GM23338 (cell line): ENCODE measurements at regions not wholly inside any gene's neighbourhood (a gene's known extent, or its start where the extent isn't known, plus 50 kb on each side); places are given as distances from the start of the nearest gene placed in this dataset.

ENCODE experiments used
- ATAC-seq: fragments of 200-7000 bp; cut with Tn5 transposase; 3 replicates; pipeline ENCODE4 v1.9.1; 2020
- DNase-seq: peaks from one replicate; pipeline ENCODE4 v3.0.0-alpha.2; 2015; ENCODE audit warnings: low spot score
- H2AFZ ChIP-seq: fragments of 200-600 bp; sonication (generic); 2 replicates; pipeline ENCODE4 v1.8.0; 2016; ENCODE audit warnings: antibody characterized with exemption, mild to moderate bottlenecking, moderate library complexity
- H3F3A ChIP-seq: fragments of 200-600 bp; sonication (generic); replicated peaks from 2 replicates; pipeline ENCODE4 v1.8.0; 2017; ENCODE audit warnings: antibody characterized with exemption, mixed run types, low read depth
- H3K27ac ChIP-seq: fragments of 200-600 bp; sonication (generic); 2 replicates; pipeline ENCODE4 v1.6.1; 2016; ENCODE audit warnings: low read depth
- H3K27me3 ChIP-seq: fragments of 200-600 bp; sonication (generic); 2 replicates; pipeline ENCODE4 v1.8.0; 2016; ENCODE audit warnings: mild to moderate bottlenecking, mixed run types, moderate library complexity; ENCODE audit not compliant: insufficient read depth
- H3K36me3 ChIP-seq: fragments of 200-600 bp; sonication (generic); 2 replicates; pipeline ENCODE4 v1.8.0; 2016; ENCODE audit warnings: mild to moderate bottlenecking; ENCODE audit not compliant: insufficient read depth
- H3K4me1 ChIP-seq: fragments of 200-600 bp; sonication (generic); 2 replicates; pipeline ENCODE4 v1.8.0; 2016; ENCODE audit warnings: mild to moderate bottlenecking, moderate library complexity; ENCODE audit not compliant: insufficient read depth
- H3K4me2 ChIP-seq: fragments of 200-600 bp; sonication (generic); 2 replicates; pipeline ENCODE4 v1.7.1; 2017; ENCODE audit warnings: mixed run types
- H3K4me3 ChIP-seq: fragments of 200-600 bp; sonication (generic); 2 replicates; pipeline ENCODE4 v1.6.1; 2016; ENCODE audit warnings: mixed run types
- H3K79me2 ChIP-seq: fragments of 200-600 bp; sonication (generic); replicated peaks from 2 replicates; pipeline ENCODE4 v1.8.0; 2017; ENCODE audit warnings: mild to moderate bottlenecking; ENCODE audit not compliant: insufficient read depth
- H3K9me2 ChIP-seq: fragments of 200-600 bp; sonication (generic); 2 replicates; pipeline ENCODE4 v1.8.0; 2017; ENCODE audit not compliant: insufficient read depth
- H4K20me1 ChIP-seq: fragments of 200-600 bp; sonication (generic); replicated peaks from 2 replicates; pipeline ENCODE4 v1.8.0; 2017; ENCODE audit warnings: mild to moderate bottlenecking; ENCODE audit not compliant: insufficient read depth
- H3K27ac Mint-ChIP-seq: 2 replicates; pipeline ENCODE4 v1.8.0; 2020; ENCODE audit warnings: inconsistent platforms, mild to moderate bottlenecking, moderate library complexity, mixed read lengths
- H3K27me3 Mint-ChIP-seq: 3 replicates; pipeline ENCODE4 v1.8.0; 2022; ENCODE audit warnings: low read depth, mild to moderate bottlenecking, moderate library complexity, mixed read lengths, inconsistent platforms; ENCODE audit not compliant: insufficient read depth, poor library complexity
- H3K36me3 Mint-ChIP-seq: 3 replicates; pipeline ENCODE4 v1.8.0; 2021; ENCODE audit warnings: low read depth, mild to moderate bottlenecking, inconsistent platforms, moderate library complexity, mixed read lengths
- H3K4me1 Mint-ChIP-seq: 3 replicates; pipeline ENCODE4 v1.8.0; 2020; ENCODE audit warnings: mild to moderate bottlenecking, inconsistent platforms, mixed read lengths
- H3K4me3 Mint-ChIP-seq: 3 replicates; pipeline ENCODE4 v1.8.0; 2021; ENCODE audit warnings: moderate library complexity, mild to moderate bottlenecking, inconsistent platforms, mixed read lengths
- H3K9me3 Mint-ChIP-seq: 3 replicates; pipeline ENCODE4 v1.8.0; 2020; ENCODE audit warnings: moderate library complexity, mild to moderate bottlenecking, inconsistent platforms, mixed read lengths
- CREB1 ChIP-seq: fragments of 250-450 bp; sonication (Bioruptor Pico); IDR thresholded peaks from 2 replicates; pipeline ENCODE4 v1.5.0; 2020; ENCODE audit warnings: low read depth, mild to moderate bottlenecking, moderate library complexity
- EZH2 ChIP-seq: fragments of 200-600 bp; sonication (generic); IDR thresholded peaks from one replicate; pipeline ENCODE4 v1.8.0; 2017; ENCODE audit warnings: antibody characterized with exemption, mild to moderate bottlenecking, low read depth; ENCODE audit not compliant: unreplicated experiment
- EZH2phosphoT487 ChIP-seq: fragments of 200-600 bp; sonication (generic); IDR thresholded peaks from one replicate; pipeline ENCODE4 v1.8.1; 2018; ENCODE audit warnings: antibody characterized with exemption; ENCODE audit not compliant: unreplicated experiment
- JUNB ChIP-seq: IDR thresholded peaks from one replicate; pipeline ENCODE4 v1.6.1; 2016; ENCODE audit warnings: antibody characterized with exemption; ENCODE audit not compliant: unreplicated experiment
- NANOG ChIP-seq: IDR thresholded peaks from 2 replicates; pipeline ENCODE4 v1.6.1; 2016; ENCODE audit warnings: antibody characterized with exemption, borderline replicate concordance
- POLR2AphosphoS5 ChIP-seq: IDR thresholded peaks from 2 replicates; pipeline ENCODE4 v1.6.1; 2016; ENCODE audit warnings: antibody characterized with exemption, low read depth
- STAT1 ChIP-seq: IDR thresholded peaks from one replicate; pipeline ENCODE4 v1.6.1; 2016; ENCODE audit warnings: antibody characterized with exemption; ENCODE audit not compliant: unreplicated experiment
- ZNF114 ChIP-seq: fragments of 250-450 bp; sonication (Bioruptor Pico); IDR thresholded peaks from 2 replicates; pipeline ENCODE4 v1.5.0; 2020; ENCODE audit warnings: mild to moderate bottlenecking, moderate library complexity
- ZNF331 ChIP-seq: fragments of 250-450 bp; sonication (Bioruptor Pico); IDR thresholded peaks from 2 replicates; pipeline ENCODE4 v1.5.0; 2020; ENCODE audit warnings: low read depth, mild to moderate bottlenecking, moderate library complexity
- TF ChIP-seq, protein P1 (sequence below): IDR thresholded peaks from one replicate; pipeline ENCODE4 v1.6.1; 2018; ENCODE audit warnings: antibody characterized with exemption; ENCODE audit not compliant: unreplicated experiment
- TF ChIP-seq, protein P2 (sequence below): IDR thresholded peaks from 2 replicates; pipeline ENCODE4 v1.6.1; 2016; ENCODE audit warnings: antibody characterized with exemption
- TF ChIP-seq, protein P3 (sequence below), 2 experiments: fragments of 200-600 bp in 1 of 2; sonication (generic) in 1 of 2; conservative IDR thresholded peaks; 2 replicates each; pipeline versions ENCODE4 v1.5.1 to v1.6.1; 2016 to 2017; ENCODE audit warnings: antibody characterized with exemption in 2 of 2, low read depth in 2 of 2, mild to moderate bottlenecking in 2 of 2, moderate library complexity in 1 of 2

DNA sequence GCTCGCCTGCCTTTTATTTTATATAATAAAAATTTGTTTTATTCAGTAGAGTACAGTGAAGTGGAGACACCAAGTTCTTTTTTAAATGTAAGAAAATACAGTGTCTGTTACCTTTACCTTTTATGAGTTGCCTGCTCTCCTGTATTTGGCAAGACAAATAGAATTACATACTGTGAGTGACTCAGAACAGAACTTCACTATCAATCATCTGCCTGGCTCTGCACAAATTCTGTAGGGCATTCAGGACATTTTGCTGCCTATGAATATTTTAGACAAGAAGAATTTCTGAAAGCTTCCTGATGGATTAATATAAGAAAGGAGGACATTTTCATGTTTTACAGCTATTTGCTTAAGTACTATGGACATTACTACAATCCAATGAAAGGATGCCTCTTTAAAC, 135.4 kb upstream of the PHF14 start:
- TF ChIP-seq, protein P1, sequence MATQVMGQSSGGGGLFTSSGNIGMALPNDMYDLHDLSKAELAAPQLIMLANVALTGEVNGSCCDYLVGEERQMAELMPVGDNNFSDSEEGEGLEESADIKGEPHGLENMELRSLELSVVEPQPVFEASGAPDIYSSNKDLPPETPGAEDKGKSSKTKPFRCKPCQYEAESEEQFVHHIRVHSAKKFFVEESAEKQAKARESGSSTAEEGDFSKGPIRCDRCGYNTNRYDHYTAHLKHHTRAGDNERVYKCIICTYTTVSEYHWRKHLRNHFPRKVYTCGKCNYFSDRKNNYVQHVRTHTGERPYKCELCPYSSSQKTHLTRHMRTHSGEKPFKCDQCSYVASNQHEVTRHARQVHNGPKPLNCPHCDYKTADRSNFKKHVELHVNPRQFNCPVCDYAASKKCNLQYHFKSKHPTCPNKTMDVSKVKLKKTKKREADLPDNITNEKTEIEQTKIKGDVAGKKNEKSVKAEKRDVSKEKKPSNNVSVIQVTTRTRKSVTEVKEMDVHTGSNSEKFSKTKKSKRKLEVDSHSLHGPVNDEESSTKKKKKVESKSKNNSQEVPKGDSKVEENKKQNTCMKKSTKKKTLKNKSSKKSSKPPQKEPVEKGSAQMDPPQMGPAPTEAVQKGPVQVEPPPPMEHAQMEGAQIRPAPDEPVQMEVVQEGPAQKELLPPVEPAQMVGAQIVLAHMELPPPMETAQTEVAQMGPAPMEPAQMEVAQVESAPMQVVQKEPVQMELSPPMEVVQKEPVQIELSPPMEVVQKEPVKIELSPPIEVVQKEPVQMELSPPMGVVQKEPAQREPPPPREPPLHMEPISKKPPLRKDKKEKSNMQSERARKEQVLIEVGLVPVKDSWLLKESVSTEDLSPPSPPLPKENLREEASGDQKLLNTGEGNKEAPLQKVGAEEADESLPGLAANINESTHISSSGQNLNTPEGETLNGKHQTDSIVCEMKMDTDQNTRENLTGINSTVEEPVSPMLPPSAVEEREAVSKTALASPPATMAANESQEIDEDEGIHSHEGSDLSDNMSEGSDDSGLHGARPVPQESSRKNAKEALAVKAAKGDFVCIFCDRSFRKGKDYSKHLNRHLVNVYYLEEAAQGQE = no peak
- TF ChIP-seq CREB1 (no peak), STAT1 (no peak), POLR2AphosphoS5 (no peak), ZNF114 (CRISPR knock-in tag) (no peak), JUNB (no peak), EZH2 (no peak), NANOG (no peak), ZNF331 (CRISPR knock-in tag) (no peak), EZH2phosphoT487 (no peak)
- TF ChIP-seq, protein P2, sequence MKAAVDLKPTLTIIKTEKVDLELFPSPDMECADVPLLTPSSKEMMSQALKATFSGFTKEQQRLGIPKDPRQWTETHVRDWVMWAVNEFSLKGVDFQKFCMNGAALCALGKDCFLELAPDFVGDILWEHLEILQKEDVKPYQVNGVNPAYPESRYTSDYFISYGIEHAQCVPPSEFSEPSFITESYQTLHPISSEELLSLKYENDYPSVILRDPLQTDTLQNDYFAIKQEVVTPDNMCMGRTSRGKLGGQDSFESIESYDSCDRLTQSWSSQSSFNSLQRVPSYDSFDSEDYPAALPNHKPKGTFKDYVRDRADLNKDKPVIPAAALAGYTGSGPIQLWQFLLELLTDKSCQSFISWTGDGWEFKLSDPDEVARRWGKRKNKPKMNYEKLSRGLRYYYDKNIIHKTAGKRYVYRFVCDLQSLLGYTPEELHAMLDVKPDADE = no peak
- H3K27ac Mint-ChIP-seq = no peak overlapping the region
- H3K27me3 Mint-ChIP-seq = no peaks in the 10 kb centered on the region
- Histone ChIP-seq H3K79me2 (no peaks in the 10 kb centered on the region), H3K27me3 (no peaks in the 10 kb centered on the region), H3K9me2 (0 out of 2 replicates have a peak, but pooled peaks cover 8% of the 10 kb centered on the region), H3K4me1 (no peaks in the 10 kb centered on the region), H2AFZ (no peak overlapping the region), H3K4me2 (no peak overlapping the region), H3K27ac (no peak overlapping the region), H4K20me1 (no peaks in the 10 kb centered on the region), H3K4me3 (no peak overlapping the region), H3F3A (no peaks in the 10 kb centered on the region), H3K36me3 (no peaks in the 10 kb centered on the region)
- H3K36me3 Mint-ChIP-seq = no peaks in the 10 kb centered on the region
- no peak for ATAC-seq
- no peaks in the 10 kb centered on the region for H3K4me1 Mint-ChIP-seq
- no peaks in the 10 kb centered on the region for H3K9me3 Mint-ChIP-seq
- no peak for DNase-seq
- H3K4me3 Mint-ChIP-seq = no peak overlapping the region

DNA sequence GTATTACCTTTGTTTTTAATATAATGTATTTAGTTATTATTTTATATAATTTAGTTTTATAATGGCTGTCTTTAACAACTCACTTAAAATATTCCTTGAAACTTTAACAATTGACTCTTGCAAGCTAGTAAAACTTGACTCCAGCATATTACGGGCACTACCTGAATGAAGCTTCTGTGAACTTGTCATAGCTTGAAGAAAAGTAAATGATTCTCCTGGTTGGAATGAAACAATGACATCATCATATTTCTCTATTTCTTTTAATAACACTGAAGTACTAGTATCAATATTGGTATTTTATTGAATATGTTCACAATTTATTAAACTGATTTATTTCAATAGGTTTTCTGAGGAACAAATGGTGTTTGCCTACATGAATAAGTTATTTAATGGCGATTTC, 128.4 kb upstream of the PHF14 start:
- Histone ChIP-seq H3K36me3 (no peaks in the 10 kb centered on the region), H3K79me2 (no peaks in the 10 kb centered on the region), H3K27me3 (no peaks in the 10 kb centered on the region), H3K27ac (no peak overlapping the region), H3F3A (no peaks in the 10 kb centered on the region), H3K9me2 (0 out of 2 replicates have a peak, but pooled peaks cover 8% of the 10 kb centered on the region), H3K4me1 (no peaks in the 10 kb centered on the region), H2AFZ (no peak overlapping the region), H3K4me2 (no peak overlapping the region), H4K20me1 (no peaks in the 10 kb centered on the region), H3K4me3 (no peak overlapping the region)
- H3K27ac Mint-ChIP-seq = no peak overlapping the region
- no peak overlapping the region for H3K4me3 Mint-ChIP-seq
- DNase-seq (no peak), ATAC-seq (no peak)
- H3K27me3 Mint-ChIP-seq = no peaks in the 10 kb centered on the region
- no peaks in the 10 kb centered on the region for H3K36me3 Mint-ChIP-seq
- H3K4me1 Mint-ChIP-seq = no peaks in the 10 kb centered on the region
- peaks cover 2% of the 10 kb centered on the region; the same call in 1 of the 3 replicates for H3K9me3 Mint-ChIP-seq
- TF ChIP-seq POLR2AphosphoS5 = no peak
- no peak for TF ChIP-seq ZNF331 (CRISPR knock-in tag)
- TF ChIP-seq, protein P3, sequence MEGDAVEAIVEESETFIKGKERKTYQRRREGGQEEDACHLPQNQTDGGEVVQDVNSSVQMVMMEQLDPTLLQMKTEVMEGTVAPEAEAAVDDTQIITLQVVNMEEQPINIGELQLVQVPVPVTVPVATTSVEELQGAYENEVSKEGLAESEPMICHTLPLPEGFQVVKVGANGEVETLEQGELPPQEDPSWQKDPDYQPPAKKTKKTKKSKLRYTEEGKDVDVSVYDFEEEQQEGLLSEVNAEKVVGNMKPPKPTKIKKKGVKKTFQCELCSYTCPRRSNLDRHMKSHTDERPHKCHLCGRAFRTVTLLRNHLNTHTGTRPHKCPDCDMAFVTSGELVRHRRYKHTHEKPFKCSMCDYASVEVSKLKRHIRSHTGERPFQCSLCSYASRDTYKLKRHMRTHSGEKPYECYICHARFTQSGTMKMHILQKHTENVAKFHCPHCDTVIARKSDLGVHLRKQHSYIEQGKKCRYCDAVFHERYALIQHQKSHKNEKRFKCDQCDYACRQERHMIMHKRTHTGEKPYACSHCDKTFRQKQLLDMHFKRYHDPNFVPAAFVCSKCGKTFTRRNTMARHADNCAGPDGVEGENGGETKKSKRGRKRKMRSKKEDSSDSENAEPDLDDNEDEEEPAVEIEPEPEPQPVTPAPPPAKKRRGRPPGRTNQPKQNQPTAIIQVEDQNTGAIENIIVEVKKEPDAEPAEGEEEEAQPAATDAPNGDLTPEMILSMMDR (conservative IDR thresholded peaks at IDR 0.05; ENCODE audit: low read depth in 2 of 2) = no peak
- no peak for TF ChIP-seq CREB1
